ENCODE measurements at regions not wholly inside any gene's neighbourhood (a gene's known extent, or its start where the extent isn't known, plus 50 kb on each side); places are given as distances from the start of the nearest gene placed in this dataset.

DNA sequence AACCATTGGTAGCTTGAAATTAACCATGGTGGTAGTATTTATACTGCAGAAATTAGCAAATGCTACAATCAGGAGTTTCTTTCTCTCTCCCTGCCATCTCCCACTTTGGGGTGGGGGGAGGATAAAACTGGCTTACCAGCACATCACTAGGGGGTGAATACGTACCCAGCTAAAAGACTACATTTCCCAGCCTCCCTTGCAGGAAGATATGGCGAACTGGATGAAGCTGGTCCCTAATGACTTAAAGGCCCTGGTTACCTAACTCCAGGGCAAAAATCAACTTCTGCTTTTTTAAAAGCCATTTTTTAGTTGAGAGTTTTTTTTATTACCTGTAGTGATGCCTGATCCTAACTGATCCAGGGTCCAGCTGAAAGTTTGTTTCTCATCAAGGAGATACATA is 70.3 kb upstream of the RAB12 start:
- DNase-seq = no peak

DNA sequence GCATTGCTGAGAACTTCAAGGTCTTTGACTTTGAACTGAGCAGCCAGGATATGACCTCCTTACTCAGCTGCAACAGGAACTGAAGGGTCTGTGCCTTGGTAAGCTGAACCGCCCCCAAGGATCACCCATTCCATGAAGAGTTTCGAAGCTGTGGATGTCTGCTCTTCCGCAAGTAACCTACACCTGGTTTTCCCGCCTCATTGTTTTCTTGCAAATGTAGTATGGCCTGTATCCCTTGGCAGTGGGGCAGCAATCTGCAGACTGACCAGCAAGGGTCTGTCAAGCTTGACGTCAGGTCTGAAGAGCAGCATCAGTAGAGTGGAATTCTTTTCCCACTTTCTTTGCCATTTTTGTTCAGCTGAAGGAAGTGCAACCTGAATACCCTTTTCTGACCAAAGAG is 62.6 kb upstream of the RAB12 start:
- no peak for DNase-seq

DNA sequence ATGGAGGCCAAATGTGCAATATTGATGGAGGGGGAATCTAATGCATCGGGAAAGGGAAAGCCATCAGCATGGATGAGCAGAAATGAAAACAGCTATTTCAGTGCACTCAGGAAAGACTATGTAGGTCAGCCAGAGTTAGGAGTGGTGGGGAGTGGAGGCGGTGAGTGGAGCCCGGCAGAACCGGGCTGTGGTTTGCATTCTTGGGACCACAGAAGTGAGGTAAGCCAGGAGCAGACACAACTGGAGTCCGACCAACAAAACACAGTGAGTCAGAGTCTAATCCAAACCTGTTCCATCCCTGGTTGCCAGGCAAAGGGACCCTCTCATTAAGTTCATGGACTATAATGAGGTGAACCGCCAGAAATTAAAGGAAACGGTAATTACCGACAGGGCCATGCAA is 61.1 kb upstream of the RAB12 start:
- DNase-seq = no peak

DNA sequence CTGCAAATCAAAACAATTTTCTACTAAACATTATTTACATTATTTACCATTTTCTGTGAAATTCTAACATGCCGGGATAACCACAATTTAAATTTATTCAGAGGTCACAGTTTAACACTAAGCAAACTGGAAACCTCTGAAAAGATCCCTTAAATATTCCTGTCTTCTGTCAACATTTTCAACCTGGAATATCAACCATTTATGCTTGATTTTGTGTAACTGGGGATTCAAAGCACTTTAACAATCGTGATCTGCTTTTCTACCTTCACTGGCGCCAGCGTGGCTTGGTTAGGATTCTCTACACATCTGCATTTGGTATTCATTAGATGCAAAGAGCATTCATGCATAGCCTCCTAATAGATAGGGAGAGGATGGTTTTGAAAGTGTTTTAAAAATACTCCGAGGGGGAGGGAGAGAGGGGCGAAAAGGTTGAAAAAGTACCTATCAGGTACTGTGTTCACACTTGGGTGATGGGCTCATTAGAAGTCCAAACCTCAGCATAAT is 59.9 kb upstream of the RAB12 start:
- no peak for DNase-seq

DNA sequence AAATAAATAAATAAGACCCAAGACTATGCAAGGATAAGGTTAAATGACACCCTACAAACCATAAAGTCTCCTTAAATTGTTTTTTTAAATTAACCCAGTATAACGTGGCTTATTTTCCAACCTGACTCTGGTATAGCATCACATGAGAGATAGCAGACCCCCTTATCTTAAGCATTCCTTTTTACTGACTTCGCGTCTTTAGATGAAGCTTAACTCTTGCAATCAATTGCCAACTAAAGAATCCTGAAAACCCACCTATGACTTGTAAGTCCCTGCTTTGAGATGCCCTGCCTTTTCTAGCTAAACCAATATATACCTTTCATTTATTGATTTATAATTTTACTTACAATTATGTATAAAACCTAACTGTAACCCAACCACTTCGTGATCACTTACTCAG is 57.1 kb upstream of the RAB12 start:
- no peak for DNase-seq

DNA sequence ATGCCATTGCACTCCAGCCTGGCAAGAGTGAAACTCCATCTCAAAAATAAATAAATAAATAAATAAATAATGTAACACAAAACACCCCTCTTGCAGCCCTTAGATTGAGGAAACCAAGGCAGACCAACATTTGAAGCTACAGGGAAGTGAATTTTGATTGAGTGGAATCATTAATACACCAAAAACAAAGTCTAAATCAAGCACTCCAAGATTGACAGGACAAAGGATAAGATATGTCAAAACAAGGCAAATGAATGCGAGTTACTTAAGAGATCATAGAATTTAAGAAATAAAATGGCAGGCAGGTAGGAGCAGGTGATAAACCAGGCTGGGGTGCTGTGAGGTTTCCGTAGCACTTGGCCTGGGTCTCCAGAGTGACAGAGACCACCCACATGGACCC is 54.9 kb upstream of the RAB12 start:
- no peak for DNase-seq

DNA sequence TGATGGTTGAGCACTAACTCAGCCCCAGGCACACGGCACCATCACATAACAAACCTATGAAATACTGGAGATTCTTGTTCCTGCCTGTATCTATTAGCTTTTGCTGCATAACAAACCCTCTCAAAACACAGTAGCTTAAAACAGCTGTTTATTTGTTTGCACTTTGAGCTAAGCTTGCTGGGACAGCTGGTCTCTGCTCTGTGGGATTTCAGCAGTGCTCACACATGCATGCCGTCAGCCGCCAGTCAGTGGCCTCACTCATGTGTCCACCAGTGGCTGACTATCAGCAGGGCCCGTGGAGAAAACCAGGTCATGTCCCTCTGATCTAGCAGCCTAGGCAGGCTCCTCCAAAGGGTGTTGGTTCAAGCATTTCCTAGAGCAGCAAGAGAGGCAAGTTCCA is 52.8 kb upstream of the RAB12 start:
- DNase-seq = no peak

All from NCI-H1105 (cell line).